T-helper 2 cell treated with Interferon-gamma antibody and Interleukin-4, amounts not matched to agents 5 μg/mL and 100 μg/mL, for 36 hours (primary cell): ENCODE measurements at regions not wholly inside any gene's neighbourhood (a gene's known extent, or its start where the extent isn't known, plus 50 kb on each side); places are given as distances from the start of the nearest gene placed in this dataset.

Experiments
- DNase-seq: peaks from one replicate; pipeline ENCODE4 v3.0.0; 2021; ENCODE audit warnings: low spot score
- H3K27ac Mint-ChIP-seq: one replicate; pipeline ENCODE4 v1.8.0; 2021; ENCODE audit warnings: mild to moderate bottlenecking, mixed read lengths
- H3K27me3 Mint-ChIP-seq: one replicate; pipeline ENCODE4 v1.8.0; 2021; ENCODE audit warnings: low read depth, mixed read lengths
- H3K36me3 Mint-ChIP-seq: one replicate; pipeline ENCODE4 v1.8.0; 2021; ENCODE audit warnings: low read depth, mixed read lengths
- H3K4me1 Mint-ChIP-seq: one replicate; pipeline ENCODE4 v1.8.0; 2021; ENCODE audit warnings: low read depth, mixed read lengths
- H3K4me3 Mint-ChIP-seq: one replicate; pipeline ENCODE4 v1.8.0; 2022; ENCODE audit warnings: mild to moderate bottlenecking, moderate library complexity, mixed read lengths
- H3K9me3 Mint-ChIP-seq: one replicate; pipeline ENCODE4 v1.8.0; 2021; ENCODE audit warnings: mixed read lengths

DNA sequence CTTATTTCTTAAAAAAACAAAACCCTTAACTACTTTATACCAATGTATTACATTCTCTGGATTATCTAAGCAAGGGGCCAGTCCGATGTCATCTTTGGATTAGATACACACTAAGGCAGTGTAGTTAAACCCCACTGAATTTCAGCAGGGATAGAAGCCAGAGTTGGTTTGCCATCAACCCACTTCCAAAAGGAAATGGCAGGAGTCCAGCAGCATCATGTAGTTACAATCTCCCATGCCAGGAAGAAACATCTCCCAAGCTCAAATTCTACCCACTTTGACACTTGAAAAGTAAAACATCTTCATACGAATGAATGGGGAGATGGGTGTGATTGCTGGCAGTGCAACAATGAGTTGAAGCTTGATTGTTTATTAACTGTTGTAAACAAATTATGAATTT lies 203.5 kb upstream of the PLXNC1 start:
- DNase-seq, result no peak
- no peak overlapping the region for H3K27ac Mint-ChIP-seq
- peaks cover 3% of the 10 kb centered on the region for H3K36me3 Mint-ChIP-seq
- H3K4me3 Mint-ChIP-seq, result no peak overlapping the region
- H3K9me3 Mint-ChIP-seq, result peaks cover 16% of the 10 kb centered on the region
- peaks cover 6% of the 10 kb centered on the region for H3K4me1 Mint-ChIP-seq
- peaks cover 17% of the 10 kb centered on the region for H3K27me3 Mint-ChIP-seq

DNA sequence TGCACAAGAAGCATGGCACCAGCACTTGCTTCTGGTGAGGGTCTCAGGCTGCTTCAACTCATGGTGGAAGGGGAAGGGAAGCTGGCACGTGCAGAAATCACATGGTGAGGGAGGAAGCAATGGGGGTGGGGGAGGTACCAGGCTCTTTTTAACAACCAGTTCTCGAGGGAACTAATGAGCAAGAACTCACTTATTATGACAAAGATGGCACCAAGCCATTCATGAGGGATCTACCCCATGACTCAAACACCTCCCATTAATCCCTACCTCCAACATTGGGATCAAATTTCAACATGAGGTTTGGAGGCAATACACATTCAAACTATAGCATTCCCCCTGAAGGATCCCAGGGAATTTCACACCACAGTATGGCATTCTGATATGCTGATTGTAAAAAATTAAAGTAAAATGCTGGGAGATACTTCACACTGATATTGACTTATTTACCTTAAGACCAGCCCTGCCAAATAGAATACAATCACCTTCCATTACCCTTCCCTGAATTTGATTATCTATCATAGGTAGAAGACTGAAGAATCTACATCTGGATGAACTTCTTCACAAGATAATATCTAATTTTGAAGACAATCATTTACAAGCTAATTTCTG lies 201.7 kb upstream of the PLXNC1 start:
- H3K4me3 Mint-ChIP-seq, result no peak overlapping the region
- peaks cover 3% of the 10 kb centered on the region for H3K36me3 Mint-ChIP-seq
- H3K27ac Mint-ChIP-seq, result no peak overlapping the region
- H3K27me3 Mint-ChIP-seq, result peaks cover 17% of the 10 kb centered on the region
- peaks cover 18% of the 10 kb centered on the region for H3K9me3 Mint-ChIP-seq
- no peak for DNase-seq
- peaks cover 1% of the 10 kb centered on the region for H3K4me1 Mint-ChIP-seq

DNA sequence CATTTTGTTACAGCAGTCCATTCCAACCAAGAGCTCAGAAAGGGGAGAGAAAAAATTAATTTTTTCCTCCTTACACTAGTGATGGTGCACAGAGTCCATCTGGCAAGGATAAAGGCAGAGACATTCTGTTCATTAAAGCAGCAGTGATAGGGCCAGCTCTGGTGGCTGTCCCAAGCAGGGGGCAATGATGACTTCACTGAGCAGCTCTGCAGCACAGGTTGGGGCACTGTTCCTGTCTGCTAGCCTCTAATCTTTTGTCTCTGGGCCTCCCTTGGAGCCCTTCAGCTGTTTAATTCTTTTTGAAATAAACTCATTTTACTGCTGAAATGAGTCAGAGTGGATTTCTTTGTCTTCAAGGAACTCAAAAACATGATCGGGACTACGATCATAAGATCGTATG lies 200.9 kb upstream of the PLXNC1 start:
- Mint-ChIP-seq H3K4me1 (peaks cover 7% of the 10 kb centered on the region), H3K4me3 (no peak overlapping the region), H3K27ac (no peak overlapping the region), H3K36me3 (peaks cover 3% of the 10 kb centered on the region), H3K9me3 (peaks cover 18% of the 10 kb centered on the region), H3K27me3 (peaks cover 17% of the 10 kb centered on the region)
- DNase-seq, result no peak

DNA sequence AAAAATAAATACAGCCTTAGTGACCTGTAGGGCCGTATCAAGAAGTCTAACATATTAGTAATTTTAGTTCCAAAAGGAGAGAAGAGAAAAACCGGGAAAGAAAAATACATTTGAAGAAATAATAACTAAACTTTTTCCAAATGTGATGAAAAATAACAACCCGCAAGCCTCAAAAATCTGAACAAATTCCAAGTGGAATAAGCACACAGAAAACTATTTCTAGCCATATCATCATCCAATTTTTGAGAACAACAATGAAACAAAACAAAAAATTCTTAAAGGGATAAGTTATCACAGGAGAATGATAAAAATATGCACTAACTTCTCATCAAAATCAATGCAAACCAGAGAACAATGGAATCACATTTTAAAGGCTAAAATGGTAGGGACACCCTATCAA lies 198.1 kb upstream of the PLXNC1 start:
- peaks cover 17% of the 10 kb centered on the region for H3K27me3 Mint-ChIP-seq
- no peak for DNase-seq
- peaks cover 7% of the 10 kb centered on the region for H3K4me1 Mint-ChIP-seq
- peaks cover 20% of the 10 kb centered on the region for H3K9me3 Mint-ChIP-seq
- no peak overlapping the region for H3K4me3 Mint-ChIP-seq
- peaks cover 3% of the 10 kb centered on the region for H3K36me3 Mint-ChIP-seq
- no peak overlapping the region for H3K27ac Mint-ChIP-seq

DNA sequence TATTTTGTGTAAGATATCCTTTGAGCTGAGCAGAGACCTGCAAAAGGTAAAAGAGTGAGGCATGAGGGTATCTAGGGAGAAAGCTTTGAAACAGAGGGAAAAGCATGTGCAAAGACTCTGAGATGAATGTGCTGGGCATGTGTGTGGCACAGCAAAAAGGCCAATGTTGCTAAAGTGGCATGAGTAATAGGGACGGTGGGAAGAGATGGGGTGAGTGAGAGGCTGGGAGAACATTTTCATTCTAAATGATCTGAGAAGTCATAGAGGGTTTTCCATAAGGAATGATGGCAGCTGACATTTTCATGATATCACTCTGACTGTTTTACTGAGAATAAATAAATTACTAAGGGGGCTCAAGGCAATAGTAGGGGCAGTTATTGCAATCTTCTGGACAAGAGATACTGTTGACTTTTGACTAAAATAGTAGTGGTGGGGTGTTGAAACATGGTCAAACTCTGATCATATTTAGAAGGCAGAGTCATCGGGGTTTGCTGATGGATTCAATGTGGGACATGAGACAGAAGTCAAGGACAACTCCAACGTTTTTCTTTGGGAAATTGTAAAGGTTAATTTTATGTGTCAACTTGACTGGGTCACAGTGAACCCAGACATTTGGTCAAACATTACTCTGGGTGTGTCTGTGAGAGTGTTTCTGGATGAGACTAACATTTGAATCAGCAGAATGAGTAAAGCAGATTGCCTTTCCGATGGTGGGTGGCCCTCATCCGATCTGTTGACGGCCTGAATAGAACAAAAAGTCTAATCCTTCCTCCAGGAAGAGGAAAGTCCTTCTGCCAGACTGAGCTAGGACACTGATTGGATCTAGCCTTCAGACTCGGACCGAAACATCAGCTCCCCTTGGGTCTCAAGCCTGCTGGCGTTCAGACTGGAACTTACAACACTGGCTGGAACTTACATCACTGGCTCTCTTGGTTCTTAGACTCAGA lies 193.9 kb upstream of the PLXNC1 start:
- Mint-ChIP-seq H3K36me3 (peaks cover 3% of the 10 kb centered on the region), H3K9me3 (peaks cover 32% of the 10 kb centered on the region), H3K4me3 (no peak overlapping the region), H3K27ac (no peak overlapping the region), H3K4me1 (peaks cover 6% of the 10 kb centered on the region), H3K27me3 (peaks cover 4% of the 10 kb centered on the region)
- no peak for DNase-seq

DNA sequence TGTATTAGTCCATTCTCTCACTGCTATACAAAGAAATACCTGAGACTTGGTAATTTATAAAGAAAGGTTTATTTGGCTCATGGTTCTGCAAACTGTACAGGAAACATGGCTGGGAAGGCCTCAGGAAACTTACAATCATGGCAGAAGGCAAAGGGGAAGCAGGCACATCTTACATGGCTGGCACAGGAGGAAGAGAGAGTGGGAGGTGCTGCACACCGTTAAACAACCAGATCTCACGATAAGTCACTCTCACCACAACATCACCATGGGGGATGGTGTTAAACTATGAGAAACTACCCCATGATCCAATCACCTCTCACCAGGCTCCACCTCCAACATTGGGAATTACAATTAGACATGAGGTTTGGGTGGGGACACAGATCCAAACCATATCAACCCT lies 191.8 kb upstream of the PLXNC1 start:
- peaks cover 6% of the 10 kb centered on the region for H3K4me1 Mint-ChIP-seq
- no peak overlapping the region for H3K27ac Mint-ChIP-seq
- peaks cover 4% of the 10 kb centered on the region for H3K27me3 Mint-ChIP-seq
- peaks cover 25% of the 10 kb centered on the region for H3K9me3 Mint-ChIP-seq
- DNase-seq, result no peak
- no peak overlapping the region for H3K4me3 Mint-ChIP-seq
- H3K36me3 Mint-ChIP-seq, result no peaks in the 10 kb centered on the region

DNA sequence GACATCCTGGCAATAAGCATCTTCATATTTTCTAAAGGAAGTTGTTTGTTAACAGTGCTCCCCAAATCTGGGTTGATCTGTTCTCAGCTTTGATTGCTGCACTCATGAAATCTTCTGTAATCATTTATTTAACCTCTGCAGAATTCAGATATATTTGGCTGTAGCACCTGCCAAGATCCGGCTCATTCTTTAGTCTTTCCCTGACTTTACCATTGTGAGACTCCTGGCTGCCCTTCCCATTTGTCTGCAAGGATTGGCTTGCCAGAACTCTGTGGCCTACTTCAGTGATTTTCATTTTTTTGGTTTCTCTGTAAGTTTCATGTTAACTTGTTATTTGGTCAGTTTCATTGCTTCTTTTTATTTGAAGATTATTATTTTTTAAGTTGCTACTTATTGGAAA lies 191.2 kb upstream of the PLXNC1 start:
- peaks cover 25% of the 10 kb centered on the region for H3K9me3 Mint-ChIP-seq

DNA sequence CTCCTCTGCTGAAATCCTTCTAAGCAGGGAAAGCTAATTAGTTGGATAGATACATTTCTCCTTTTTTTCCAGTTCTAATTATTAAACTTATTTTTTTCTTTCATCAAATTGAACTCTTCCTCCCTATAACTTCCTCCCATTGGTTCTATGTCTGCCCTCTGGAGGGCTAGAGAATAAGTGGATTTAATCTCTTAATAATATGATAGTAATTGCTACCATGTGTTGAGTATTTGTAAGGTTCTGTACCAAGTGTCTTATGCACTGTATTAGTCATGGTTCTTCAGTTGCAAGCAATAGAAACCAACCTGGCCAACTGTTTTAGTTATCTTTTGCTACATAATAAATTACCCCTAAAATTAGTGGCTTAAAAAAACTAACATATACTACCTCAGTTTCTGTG lies 190.5 kb upstream of the PLXNC1 start:
- Mint-ChIP-seq H3K4me3 (no peak overlapping the region), H3K4me1 (no peaks in the 10 kb centered on the region), H3K9me3 (peaks cover 25% of the 10 kb centered on the region), H3K36me3 (no peaks in the 10 kb centered on the region), H3K27me3 (peaks cover 4% of the 10 kb centered on the region), H3K27ac (no peak overlapping the region)
- DNase-seq, result no peak

More for the DNA sequence above, 191.2 kb upstream of the PLXNC1 start:
- H3K4me1 Mint-ChIP-seq, result peaks cover 3% of the 10 kb centered on the region
- H3K27ac Mint-ChIP-seq, result no peak overlapping the region
- no peaks in the 10 kb centered on the region for H3K36me3 Mint-ChIP-seq
- no peak overlapping the region for H3K4me3 Mint-ChIP-seq
- DNase-seq, result no peak
- peaks cover 4% of the 10 kb centered on the region for H3K27me3 Mint-ChIP-seq

DNA sequence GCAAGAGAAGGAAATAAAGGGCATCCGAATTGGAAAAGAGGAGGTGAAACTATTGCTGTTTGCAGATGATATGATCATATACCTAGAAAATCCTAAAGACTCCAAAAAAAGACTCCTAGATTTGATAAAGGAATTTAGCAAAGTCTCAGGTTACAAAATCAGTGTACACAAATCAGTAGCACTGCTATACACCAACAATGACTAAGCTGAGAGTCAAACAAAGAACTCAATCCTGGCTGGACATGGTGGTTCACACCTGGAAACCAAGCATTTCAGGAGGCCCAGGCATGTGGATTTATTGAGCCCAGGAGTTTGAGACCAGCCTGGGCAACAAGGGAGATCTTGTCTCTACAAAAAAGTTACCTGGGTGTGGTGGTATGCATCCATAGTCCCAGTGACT lies 188.7 kb upstream of the PLXNC1 start:
- peaks cover 25% of the 10 kb centered on the region for H3K9me3 Mint-ChIP-seq

DNA sequence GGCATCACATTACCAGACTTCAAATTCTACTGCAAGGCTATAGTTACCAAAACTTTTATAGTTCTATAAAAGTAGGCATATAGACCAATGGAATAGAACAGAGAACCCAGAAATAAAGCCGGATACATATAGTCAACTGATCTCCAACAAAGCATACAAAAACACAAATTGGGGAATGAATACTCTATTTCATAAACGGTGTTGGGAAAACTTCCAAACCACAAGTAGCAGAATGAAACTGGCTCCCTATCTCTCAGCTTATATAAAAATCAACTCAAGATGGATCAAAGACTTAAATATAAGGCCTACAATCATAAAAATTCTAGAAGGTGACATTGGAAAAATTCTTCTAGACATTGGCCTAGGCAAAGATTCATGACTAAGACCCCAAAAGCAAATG lies 187.9 kb upstream of the PLXNC1 start:
- Mint-ChIP-seq H3K4me3 (no peak overlapping the region), H3K27me3 (peaks cover 8% of the 10 kb centered on the region), H3K9me3 (peaks cover 21% of the 10 kb centered on the region), H3K27ac (no peak overlapping the region), H3K4me1 (no peaks in the 10 kb centered on the region), H3K36me3 (no peaks in the 10 kb centered on the region)
- no peak for DNase-seq

More for the DNA sequence above, 188.7 kb upstream of the PLXNC1 start:
- Mint-ChIP-seq H3K27ac (no peak overlapping the region), H3K36me3 (no peaks in the 10 kb centered on the region), H3K4me1 (no peaks in the 10 kb centered on the region), H3K4me3 (no peak overlapping the region), H3K27me3 (peaks cover 4% of the 10 kb centered on the region)
- no peak for DNase-seq

DNA sequence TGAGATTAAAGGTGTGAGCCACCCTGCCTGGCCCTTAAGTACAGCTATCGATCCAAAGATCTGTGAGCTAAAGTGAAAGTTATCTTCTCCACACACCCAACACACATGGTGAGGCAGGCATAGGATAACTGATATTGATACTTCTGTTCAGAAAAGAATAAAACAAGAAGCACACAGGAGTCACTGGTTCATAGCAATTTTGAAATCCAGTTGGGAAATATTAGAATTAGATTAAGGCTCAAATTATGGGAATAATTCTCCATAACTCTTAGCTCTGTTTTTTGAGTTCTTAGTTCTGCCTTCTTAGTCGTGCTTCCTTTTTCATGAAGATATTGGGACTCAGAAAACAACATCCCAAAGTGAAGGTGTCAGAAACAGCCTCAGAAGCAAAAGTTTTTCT lies 186.0 kb upstream of the PLXNC1 start:
- Mint-ChIP-seq H3K4me3 (no peak overlapping the region), H3K27ac (no peak overlapping the region), H3K36me3 (no peaks in the 10 kb centered on the region), H3K9me3 (peaks cover 3% of the 10 kb centered on the region), H3K27me3 (peaks cover 13% of the 10 kb centered on the region), H3K4me1 (peaks cover 2% of the 10 kb centered on the region)
- DNase-seq, result no peak

DNA sequence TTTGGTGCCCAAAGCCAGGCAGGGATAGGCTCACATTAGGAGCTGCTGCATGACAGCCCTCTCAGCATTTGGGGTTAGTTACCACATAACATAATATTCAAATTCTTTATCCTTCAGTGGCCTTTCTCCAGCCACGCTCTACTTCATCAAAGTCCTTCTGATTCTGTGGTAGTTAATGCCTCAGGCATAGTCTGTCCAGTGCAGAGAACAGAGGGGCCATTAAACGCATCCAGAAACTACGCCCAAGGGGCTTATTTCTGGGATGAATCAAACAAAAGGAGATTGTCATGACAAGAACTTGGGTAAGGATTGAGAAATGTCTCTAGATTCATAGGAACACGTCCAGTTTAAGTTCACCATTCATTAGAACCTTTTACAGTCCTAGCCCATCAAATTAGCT lies 183.4 kb upstream of the PLXNC1 start:
- no peaks in the 10 kb centered on the region for H3K36me3 Mint-ChIP-seq
- H3K27ac Mint-ChIP-seq, result no peak overlapping the region
- H3K27me3 Mint-ChIP-seq, result peaks cover 14% of the 10 kb centered on the region
- H3K9me3 Mint-ChIP-seq, result no peaks in the 10 kb centered on the region
- H3K4me3 Mint-ChIP-seq, result no peak overlapping the region
- DNase-seq, result no peak
- peaks cover 19% of the 10 kb centered on the region for H3K4me1 Mint-ChIP-seq

DNA sequence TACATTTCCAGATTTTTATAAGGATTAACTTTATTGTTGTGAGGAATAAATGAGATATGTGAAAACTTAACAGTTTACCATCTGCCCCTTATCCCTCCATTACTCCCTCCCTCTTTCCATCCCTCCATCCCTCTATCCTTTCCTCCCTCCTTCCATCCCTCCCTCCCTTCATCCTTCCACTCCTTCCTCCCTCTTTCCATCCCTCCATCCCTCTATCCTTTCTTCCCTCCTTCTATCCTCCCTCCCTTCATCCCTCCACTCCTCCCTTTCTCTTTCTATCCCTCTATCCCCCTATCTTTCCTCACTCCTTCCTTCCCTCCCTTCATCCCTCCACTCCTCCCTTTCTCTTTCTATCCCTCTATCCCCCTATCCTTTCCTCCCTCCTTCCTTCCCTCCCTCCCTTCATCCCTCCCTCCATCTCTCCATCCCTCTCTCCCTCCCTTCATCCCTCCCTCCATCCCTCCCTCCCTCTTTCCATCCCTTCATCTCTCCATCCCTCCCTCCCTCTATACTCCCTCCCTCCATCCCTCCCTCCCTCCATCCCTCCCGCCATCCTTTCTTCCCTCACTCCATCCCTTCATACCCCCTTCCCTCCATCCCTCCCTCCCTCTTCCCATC lies 181.8 kb upstream of the PLXNC1 start:
- Mint-ChIP-seq H3K9me3 (no peaks in the 10 kb centered on the region), H3K4me1 (peaks cover 23% of the 10 kb centered on the region), H3K36me3 (no peaks in the 10 kb centered on the region), H3K4me3 (no peak overlapping the region), H3K27ac (no peak overlapping the region), H3K27me3 (peaks cover 14% of the 10 kb centered on the region)
- DNase-seq, result no peak

DNA sequence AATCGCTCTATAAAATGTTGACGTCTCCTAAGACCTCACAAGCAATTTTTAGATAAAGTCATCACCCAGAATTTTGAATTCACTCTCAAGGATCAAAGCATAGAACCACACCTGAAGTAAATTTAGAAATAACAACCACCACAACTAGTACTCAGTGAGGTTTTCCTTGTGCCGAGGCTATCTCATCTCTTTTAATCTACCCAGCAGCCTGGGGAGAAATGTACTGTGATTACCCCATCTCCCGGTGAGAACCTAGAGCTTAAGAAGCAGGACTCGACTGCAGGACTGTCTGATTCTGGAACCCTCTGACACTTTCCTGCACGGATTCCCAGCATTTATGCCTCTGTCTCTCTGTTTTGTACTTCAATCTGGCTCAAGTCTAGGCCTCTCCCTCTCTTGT lies 180.9 kb upstream of the PLXNC1 start:
- Mint-ChIP-seq H3K36me3 (no peaks in the 10 kb centered on the region), H3K9me3 (no peaks in the 10 kb centered on the region), H3K27me3 (peaks cover 14% of the 10 kb centered on the region), H3K4me3 (no peak overlapping the region), H3K27ac (no peak overlapping the region), H3K4me1 (peaks cover 23% of the 10 kb centered on the region)
- DNase-seq, result no peak
